Stimulated activated CD8-positive, alpha-beta memory T cell treated with anti-CD3 and anti-CD28 coated beads, Interleukin-4, amount 100 ng/mL, for 48 hours (primary cell): ENCODE measurements at regions not wholly inside any gene's neighbourhood (a gene's known extent, or its start where the extent isn't known, plus 50 kb on each side); places are given as distances from the start of the nearest gene placed in this dataset.

ENCODE experiments used
- DNase-seq: peaks from one replicate; pipeline ENCODE4 v3.0.0-alpha.2; 2020

DNA sequence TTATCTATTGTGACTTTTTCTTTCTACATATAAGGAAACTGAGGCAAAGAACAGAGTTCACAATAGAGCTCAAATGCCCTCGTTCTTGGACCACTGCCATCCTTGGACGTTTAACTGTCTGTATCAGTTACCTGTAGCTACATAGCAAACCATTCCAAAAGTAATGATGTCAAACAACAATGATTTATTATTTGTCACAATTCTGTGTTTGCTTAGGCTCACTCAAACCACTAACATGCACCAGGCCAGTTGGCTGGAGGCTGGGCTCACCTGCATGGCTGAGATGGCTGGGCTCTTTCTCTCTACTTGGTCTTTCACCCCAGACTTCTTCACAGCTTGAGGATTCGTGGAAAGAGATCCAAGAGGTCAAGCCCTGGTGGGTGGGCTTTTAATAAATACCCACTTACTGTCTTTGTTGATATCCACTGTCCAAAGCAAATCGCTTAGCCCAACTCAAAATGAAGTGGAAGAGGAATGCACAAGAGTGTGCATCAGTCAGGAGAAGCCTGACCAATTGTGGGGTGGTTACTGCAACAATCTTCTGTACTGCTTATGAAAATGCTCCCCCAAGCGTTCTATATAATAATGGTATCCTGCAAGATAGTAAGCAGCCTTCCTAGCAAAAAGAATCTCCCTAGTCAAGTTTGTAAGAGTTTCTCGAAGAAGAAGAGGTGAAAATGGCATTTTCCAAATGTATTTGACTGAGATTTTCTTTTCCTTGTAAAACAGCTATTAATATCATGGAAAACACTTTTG is 163.5 kb upstream of the NT5C1B start:
- DNase-seq = no peak

DNA sequence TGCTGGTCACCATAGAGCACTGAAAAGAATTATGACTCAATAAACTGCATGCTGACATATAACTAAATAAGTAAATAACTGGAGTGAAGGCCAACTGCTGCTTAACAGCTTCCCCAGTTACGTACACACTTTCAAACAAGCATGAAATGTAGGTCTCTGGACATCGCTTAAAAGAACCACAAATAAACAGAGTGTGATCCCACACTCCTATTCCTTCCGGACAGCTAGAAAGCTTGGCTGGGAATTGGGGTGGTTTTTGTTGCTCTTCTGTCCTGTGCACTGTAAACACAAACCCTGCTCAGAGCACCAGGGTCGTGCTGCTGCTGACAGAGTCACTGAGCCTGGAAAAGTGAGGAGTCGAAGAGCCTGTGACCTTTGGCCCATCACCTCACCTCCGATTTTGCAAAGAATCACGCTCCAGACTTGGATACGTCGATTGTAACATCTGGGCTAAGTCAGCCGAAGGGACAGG is 162.7 kb upstream of the NT5C1B start:
- DNase-seq = no peak

DNA sequence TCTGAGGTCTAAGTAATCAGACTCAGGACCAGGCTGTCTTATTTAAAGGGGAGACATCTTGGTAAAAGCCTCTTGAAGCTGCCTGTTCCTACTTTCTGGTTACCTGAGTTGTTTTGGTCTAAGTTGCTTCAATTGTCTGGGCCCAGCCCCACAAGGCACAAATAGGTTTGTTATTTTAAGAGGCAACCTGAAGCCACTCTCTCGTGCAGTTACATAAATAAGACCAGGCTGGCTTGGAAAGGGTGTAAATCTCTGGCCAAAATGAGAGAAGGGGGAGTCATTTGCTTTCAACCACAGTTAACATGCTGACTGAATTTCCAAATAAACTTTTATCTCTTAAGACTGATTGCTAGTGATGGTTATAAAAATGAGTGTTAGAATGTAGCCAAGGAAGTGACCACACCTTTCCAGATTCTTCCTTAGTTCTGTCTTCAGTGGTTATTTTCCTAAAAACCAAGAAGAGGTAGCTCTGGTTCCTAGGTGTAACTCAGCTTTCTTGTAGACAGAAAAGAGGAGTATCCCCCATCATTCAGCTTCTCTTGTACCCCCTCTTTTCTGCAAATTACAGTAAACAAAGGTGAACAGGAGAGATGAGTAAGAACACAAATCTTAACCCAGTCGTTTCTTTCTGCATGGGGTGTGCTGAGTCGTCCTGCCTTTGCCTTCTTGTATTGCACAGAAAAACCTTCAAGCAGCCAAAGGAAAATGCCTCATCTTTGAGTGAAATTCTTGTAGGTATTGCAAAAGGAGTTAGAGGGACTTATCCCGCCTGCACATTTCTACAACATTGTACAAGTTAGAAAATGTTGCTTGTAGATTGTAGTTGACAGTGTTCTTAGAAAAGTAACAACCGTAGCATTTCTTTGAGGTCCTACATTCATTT is 161.5 kb upstream of the NT5C1B start:
- no peak for DNase-seq

DNA sequence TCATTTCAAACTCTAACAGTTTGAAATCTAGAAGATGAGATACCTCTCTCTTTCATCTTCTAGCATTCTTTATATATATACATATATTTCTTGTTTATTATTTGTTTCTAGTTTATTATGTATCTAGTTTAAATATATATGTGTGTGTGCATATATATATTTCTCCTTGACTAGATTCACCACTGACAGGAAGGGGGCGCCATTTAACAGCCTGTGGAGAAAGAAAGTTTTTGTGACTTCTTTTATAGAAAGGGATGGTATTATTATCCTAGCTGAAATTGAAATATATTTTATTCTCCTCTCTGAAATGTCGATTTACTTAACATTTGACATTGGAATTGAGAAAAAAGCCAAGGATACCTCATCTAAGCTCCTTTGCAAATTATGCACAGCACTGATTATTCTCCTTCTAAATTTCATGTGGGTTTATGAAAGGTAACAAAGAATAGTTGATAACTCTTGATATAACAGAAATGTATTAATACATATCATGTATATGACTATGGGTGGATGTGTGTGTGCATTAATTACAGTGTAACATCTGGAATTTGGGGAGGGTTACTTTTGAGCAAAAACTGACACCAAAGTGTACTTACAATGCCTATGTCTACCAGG is 160.7 kb upstream of the NT5C1B start:
- DNase-seq = peak; percentile 63

DNA sequence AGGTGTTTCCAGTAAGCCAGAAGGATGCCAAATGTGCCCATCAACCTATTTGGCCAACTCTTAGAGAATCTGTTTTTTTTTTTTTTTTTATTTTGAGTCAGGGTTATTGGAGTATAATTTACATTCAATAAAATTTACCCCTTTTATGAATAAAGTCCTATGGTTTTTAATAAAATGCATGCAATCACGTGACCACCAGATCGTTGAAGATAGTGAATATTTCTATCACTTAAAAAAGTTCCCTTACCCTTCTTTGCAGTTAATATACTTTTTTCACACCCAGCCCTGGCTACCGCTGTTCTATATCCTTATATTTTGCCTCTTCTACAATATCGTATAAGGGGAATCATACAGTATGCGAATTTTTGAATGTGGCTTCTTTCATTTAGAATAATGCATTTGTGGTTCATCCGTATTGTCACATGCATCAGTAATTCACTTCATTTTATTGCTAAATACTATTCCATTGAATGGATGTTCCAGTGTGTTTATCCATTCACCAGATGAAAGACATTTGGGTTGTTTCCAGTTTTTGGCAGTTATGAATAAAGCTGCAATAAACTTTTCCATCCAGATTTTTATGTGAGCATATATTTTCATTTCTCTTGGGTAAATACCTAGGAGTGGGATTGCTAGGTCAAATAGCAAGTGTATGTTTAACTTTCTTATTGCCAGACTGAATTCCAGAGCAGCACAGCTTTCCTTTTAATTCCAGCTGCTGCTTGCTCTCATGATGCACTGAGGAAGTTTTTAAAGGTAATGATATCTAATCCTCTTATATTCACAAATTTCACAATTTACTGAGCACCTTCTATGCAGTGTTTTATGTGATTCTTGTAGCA is 156.3 kb upstream of the NT5C1B start:
- no peak for DNase-seq

- DNase-seq = no peak
Measured at GRCh38 chr2:18741895-18742732, 152.7 kb upstream of the NT5C1B start.

DNA sequence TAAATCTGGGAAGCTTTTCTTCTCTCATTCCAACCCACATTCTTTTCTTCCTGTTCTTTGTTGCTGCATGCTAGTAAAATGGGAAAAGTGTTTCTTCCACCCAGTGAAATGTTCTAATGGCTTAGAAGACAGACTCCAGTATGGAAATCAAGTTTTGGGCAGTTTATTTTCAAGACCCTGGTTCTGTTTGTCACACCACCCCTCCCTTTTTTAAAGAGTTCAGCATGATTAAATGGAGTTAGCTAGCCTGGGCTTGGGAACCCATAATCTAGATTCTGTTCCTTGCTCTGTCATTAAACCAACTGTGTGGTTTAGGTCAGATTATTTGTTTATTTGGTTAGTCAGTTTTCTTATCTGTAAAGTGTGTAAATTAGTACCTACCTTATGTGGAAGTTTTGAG is 151.8 kb upstream of the NT5C1B start:
- no peak for DNase-seq

DNA sequence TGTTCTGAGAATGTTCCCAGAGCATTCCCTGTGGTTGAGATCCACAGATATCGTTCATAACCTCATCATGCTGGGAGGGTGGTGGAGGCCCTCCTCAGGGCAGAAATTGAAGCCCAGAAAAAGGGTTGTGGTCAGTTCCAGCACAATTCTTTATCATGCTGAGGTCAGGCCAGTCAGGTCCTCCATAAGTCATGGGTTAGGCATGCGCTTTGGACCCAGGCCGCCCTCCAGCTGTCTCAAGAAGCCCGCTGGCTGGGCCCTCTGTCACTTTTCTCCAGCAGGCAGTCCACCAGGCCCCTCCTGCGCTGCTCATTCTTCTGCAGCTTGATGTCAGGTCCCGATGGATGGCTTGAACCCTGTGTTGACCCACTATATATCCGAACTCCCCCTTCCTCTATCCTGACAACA is 151.1 kb upstream of the NT5C1B start:
- DNase-seq = no peak

DNA sequence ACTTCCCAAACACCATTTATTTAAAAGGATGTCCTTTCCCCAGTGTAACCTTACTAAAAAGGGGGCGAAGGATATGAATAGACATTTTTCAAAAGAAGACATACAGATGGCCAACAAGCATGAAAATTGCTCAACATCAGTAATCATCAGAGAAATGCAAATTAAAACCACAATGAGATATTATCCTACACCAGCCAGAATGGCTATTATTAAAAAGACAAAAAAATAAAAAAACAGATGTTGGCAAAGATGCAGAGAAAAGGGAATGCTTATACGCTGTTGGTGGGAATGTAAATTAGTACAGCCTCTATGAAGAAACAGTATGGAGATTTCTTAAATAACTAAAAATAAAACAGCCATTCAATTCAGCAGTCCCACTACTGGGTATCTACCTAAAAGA is 142.3 kb upstream of the NT5C1B start:
- DNase-seq = no peak

GRCh38 chr2:18724371-18725145 is 135.2 kb upstream of the NT5C1B start:
- DNase-seq = no peak

- no peak for DNase-seq
Measured at GRCh38 chr2:18723219-18723618, 133.8 kb upstream of the NT5C1B start.

DNA sequence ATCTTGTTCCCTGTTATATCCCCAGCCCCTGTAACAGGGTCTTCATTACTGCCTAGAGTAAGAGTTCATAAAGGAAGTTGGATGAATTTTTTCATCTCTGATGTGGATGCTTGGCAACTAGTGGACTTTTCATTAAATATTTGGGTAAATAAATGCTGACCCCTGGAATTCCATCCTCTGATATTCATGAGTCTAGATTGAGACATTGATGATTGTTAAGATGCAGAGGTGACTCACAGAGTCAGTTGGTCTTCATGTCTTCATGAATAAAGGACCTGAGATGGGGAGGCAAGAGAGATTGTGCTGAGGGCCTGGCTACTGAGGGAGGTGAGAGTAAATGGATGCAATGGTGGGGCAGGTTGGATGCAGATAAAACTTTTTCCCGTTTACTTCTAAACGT is 132.7 kb upstream of the NT5C1B start:
- no peak for DNase-seq

DNA sequence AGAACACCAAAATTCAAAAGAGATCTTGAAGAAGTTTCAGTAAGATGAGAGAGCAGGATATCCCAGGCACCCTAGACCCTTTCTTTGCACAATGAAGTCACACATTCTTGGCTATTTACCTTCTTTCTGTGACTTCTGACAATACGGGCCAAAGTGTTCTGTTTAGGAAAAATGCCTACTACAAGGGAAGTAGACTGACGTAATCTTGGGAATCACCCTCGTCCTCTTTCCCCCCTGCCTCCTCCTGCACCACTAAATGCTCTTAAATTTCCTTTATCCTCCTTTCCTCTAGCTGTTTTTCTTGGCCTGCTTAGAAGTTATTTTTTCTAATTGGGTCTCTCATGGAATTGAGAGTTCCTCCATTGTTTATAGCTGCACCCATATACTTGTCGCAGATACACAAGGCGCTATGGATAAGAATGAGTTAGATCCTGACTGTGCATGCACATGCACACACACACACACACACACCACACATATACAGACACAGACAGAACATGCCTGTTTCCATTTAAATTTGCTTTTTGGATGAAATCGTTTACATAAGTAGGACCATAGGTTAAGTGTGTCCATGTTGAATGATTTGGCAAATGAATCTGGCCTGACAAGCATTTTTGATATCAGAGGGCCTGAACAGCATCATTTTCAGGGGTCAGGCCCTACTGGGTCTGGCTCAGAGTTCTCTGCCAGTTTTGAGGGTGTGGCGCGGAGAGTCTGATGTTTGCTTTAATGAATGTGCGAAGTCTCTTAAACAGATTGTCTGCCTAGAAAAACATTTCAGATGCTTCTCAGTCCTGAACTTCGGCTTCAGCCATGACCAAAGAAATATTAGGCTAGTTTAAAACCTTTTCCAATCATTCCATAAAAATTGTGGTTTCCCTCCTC is 131.9 kb upstream of the NT5C1B start:
- DNase-seq = no peak

DNA sequence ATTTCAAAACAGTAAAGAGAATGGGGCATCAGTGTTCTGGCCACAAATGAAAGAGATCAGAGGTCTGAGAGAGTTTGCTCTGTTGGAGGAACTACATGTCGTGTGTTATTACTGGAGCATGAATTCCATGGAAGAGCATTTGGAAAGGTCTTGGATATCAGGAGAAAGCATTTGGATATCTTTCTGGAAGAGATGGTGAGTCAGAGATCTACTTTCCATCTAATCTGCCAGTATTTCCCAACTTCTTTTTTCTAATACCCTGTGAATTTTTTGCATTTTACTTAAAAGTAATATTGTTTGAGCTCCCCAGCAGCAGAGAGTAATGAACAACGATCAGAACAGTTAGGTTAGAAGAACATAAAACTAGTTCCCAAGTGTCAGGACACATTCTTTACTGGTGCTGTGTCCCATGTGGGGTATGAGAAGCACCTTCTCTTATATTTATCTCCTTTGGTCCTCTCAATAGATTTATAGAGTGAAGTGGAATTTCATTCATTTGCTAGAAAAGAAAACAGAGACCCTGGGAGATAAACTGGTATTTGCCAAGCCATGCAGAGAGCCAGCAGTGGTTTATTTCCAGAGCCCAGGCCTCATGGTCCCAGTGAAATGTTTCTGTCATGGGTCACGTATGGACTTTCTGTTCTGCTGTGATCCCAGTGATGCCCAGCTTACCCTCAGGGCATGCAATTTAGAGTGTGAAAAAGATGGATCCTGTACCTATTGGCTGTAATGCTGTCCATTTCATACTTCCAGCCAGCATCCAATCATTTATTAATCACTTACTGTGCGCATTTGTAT is 130.8 kb upstream of the NT5C1B start:
- DNase-seq = no peak

GRCh38 chr2:18708203-18708715 is 118.9 kb upstream of the NT5C1B start:
- no peak for DNase-seq

DNA sequence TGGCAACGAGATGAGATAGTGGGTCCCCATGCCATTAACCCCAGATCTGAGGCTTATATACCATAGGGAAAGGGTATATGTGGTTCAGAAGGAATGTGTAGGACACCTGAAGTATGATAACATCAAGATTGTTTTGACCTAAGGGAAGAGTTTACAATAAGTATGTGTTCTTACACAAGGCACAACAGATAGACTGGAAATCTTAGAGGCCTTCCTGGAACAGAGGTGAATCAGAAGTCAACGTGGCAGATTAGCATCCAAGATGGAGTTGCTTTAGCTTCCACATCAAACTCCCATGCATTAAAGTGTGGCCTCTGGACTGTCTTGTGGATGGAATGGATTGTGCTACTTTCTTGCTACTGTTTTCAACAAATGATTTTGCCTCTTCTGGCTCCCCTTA is 116.6 kb upstream of the NT5C1B start:
- DNase-seq = no peak

DNA sequence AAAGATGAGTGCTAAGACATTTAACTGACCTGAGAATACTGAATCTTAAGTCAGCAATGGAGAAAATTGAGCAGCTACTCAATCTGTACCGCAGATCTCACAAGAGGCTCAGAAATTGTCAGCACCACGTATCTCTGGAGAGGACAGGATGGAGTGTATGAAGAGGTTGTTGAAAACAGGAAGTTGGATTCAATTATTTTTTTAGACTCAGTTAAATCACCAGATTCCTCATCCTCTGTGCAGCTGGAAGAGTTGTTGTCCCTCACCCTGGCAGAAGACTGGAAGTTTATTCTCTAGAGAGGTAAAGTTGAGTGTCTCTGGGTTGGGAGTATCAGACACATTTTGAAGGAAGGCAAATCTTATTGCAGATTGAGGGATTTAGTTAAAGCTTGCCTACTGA is 114.9 kb upstream of the NT5C1B start:
- no peak for DNase-seq

- DNase-seq = no peak
Measured at GRCh38 chr2:18703555-18703954, 114.2 kb upstream of the NT5C1B start.

DNA sequence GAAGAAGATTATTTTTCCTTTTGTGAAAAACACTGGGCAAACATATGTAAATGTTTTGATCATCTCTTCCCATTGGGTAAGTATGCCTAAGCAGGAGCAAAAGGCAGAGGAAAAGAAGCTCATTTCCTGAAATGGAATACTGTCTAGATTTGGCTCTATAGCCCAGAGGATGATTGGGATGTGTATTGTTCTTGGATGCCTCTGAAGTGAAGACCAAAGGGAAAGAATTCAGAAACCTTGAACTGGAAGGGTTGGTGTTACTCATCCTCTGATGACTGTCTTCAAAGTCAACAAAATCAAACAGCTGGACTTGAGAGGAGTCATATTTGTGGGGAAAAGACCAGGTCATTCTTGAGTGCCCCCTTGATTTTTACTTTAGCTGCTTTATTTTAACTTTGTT is 112.6 kb upstream of the NT5C1B start:
- no peak for DNase-seq
